ENCODE measurements at regions not wholly inside any gene's neighbourhood (a gene's known extent, or its start where the extent isn't known, plus 50 kb on each side); places are given as distances from the start of the nearest gene placed in this dataset.

GRCh38 chr4:111475666-111476065 is 669.6 kb upstream of the FAM241A start:
- TF ChIP-seq EZH2 (IDR thresholded peaks at IDR 0.05; ENCODE audit: borderline replicate concordance, low read depth, low read length, severe bottlenecking) = no peak
- TF ChIP-seq CTCF (IDR thresholded peaks at IDR 0.05; ENCODE audit: borderline replicate concordance, extremely low read depth, low read length, poor library complexity, severe bottlenecking) = no peak

Data from DND-41 (cell line).